ENCODE measurements at regions not wholly inside any gene's neighbourhood (a gene's known extent, or its start where the extent isn't known, plus 50 kb on each side); places are given as distances from the start of the nearest gene placed in this dataset.

GRCh38 chr6:106761160-106761559, 131.8 kb downstream of the QRSL1 start (continued):
- no peak for TF ChIP-seq NR4A1 (CRISPR knock-in tag; IDR thresholded peaks at IDR 0.05)
- no peak for TF ChIP-seq NR4A1 (tag; IDR thresholded peaks at IDR 0.05)
- no peak for TF ChIP-seq ZNF253 (CRISPR knock-in tag; conservative IDR thresholded peaks at IDR 0.05)
- no peak for TF ChIP-seq NFRKB (IDR thresholded peaks at IDR 0.05; ENCODE audit: low read depth)
- TF ChIP-seq HIVEP1 (CRISPR knock-in tag; IDR thresholded peaks at IDR 0.05), result no peak
- no peak for TF ChIP-seq BHLHE40 (IDR thresholded peaks at IDR 0.05; ENCODE audit: low read length)
- no peak for TF ChIP-seq NR2C1 (IDR thresholded peaks at IDR 0.05)
- TF ChIP-seq NR2C1 (tag; IDR thresholded peaks at IDR 0.05), result no peak
- TF ChIP-seq KLF6 (CRISPR knock-in tag; IDR thresholded peaks at IDR 0.05; ENCODE audit: borderline replicate concordance), result no peak
- TF ChIP-seq, protein P1, sequence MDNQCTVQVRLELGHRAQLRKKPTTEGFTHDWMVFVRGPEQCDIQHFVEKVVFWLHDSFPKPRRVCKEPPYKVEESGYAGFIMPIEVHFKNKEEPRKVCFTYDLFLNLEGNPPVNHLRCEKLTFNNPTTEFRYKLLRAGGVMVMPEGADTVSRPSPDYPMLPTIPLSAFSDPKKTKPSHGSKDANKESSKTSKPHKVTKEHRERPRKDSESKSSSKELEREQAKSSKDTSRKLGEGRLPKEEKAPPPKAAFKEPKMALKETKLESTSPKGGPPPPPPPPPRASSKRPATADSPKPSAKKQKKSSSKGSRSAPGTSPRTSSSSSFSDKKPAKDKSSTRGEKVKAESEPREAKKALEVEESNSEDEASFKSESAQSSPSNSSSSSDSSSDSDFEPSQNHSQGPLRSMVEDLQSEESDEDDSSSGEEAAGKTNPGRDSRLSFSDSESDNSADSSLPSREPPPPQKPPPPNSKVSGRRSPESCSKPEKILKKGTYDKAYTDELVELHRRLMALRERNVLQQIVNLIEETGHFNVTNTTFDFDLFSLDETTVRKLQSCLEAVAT (IDR thresholded peaks at IDR 0.05), result no peak
- TF ChIP-seq, protein P2, sequence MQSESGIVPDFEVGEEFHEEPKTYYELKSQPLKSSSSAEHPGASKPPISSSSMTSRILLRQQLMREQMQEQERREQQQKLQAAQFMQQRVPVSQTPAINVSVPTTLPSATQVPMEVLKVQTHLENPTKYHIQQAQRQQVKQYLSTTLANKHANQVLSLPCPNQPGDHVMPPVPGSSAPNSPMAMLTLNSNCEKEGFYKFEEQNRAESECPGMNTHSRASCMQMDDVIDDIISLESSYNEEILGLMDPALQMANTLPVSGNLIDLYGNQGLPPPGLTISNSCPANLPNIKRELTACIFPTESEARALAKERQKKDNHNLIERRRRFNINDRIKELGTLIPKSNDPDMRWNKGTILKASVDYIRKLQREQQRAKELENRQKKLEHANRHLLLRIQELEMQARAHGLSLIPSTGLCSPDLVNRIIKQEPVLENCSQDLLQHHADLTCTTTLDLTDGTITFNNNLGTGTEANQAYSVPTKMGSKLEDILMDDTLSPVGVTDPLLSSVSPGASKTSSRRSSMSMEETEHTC (IDR thresholded peaks at IDR 0.05), result no peak
- no peak for TF ChIP-seq MAFG (tag; conservative IDR thresholded peaks at IDR 0.05)

Measured in K562 (cell line).